ENCODE measurements at regions not wholly inside any gene's neighbourhood (a gene's known extent, or its start where the extent isn't known, plus 50 kb on each side); places are given as distances from the start of the nearest gene placed in this dataset.

GRCh38 chr2:224142397-224143312 lies 103.6 kb upstream of the SERPINE2 start:
- intact Hi-C loops (cut with DNase I), result no loop called here
- H3K27me3 ChIP-seq (ENCODE audit: insufficient read depth in 3 of 3, low read length in 2 of 3), result no peaks in the 10 kb centered on the region
- no peaks in the 10 kb centered on the region for H3K36me3 ChIP-seq (ENCODE audit: insufficient read depth in 1 of 2, low read depth in 1 of 2)
- no peaks in the 10 kb centered on the region for H3K4me1 ChIP-seq
- no peak overlapping the region for H3K27ac ChIP-seq
- ATAC-seq (no peak), DNase-seq (no peak)
- TF ChIP-seq, protein P1, sequence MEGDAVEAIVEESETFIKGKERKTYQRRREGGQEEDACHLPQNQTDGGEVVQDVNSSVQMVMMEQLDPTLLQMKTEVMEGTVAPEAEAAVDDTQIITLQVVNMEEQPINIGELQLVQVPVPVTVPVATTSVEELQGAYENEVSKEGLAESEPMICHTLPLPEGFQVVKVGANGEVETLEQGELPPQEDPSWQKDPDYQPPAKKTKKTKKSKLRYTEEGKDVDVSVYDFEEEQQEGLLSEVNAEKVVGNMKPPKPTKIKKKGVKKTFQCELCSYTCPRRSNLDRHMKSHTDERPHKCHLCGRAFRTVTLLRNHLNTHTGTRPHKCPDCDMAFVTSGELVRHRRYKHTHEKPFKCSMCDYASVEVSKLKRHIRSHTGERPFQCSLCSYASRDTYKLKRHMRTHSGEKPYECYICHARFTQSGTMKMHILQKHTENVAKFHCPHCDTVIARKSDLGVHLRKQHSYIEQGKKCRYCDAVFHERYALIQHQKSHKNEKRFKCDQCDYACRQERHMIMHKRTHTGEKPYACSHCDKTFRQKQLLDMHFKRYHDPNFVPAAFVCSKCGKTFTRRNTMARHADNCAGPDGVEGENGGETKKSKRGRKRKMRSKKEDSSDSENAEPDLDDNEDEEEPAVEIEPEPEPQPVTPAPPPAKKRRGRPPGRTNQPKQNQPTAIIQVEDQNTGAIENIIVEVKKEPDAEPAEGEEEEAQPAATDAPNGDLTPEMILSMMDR (IDR thresholded peaks at IDR 0.05), result no peak
- no peaks in the 10 kb centered on the region for H3K9me3 ChIP-seq
- WGBS, 3 donors, result 49 to 57% (median 53%) methylated on average over 4 of the region's 4 CpGs
- no peak overlapping the region for H3K4me3 ChIP-seq

GRCh38 chr2:224141304-224141703 lies 102.2 kb upstream of the SERPINE2 start:
- intact Hi-C loops (cut with DNase I), result no loop called here
- Histone ChIP-seq H3K4me1 (no peaks in the 10 kb centered on the region), H3K27ac (no peak overlapping the region), H3K4me3 (no peak overlapping the region), H3K36me3 (ENCODE audit: insufficient read depth in 1 of 2, low read depth in 1 of 2) (no peaks in the 10 kb centered on the region), H3K27me3 (ENCODE audit: insufficient read depth in 3 of 3, low read length in 2 of 3) (no peaks in the 10 kb centered on the region), H3K9me3 (no peaks in the 10 kb centered on the region)
- ATAC-seq (no peak), DNase-seq (no peak)
- 75 to 78% (median 77%) methylated on average over 4 of the region's 4 CpGs for WGBS, 3 donors
- TF ChIP-seq, protein P1 (IDR thresholded peaks at IDR 0.05), result no peak

- H3K27me3 ChIP-seq (ENCODE audit: insufficient read depth in 3 of 3, low read length in 2 of 3), result peaks cover 0 to 1% (median 0%) of the 10 kb centered on the region in 3 donors
- no peak overlapping the region for H3K27ac ChIP-seq
- H3K4me1 ChIP-seq, result no peaks in the 10 kb centered on the region
- WGBS, 3 donors, result 96 to 100% (median 99%) methylated on average over 1 of the region's 1 CpG
- H3K4me3 ChIP-seq, result no peak overlapping the region
- intact Hi-C loops (cut with DNase I), result no loop called here
- TF ChIP-seq, protein P1 (IDR thresholded peaks at IDR 0.05), result no peak
- H3K9me3 ChIP-seq, result no peaks in the 10 kb centered on the region
- no peaks in the 10 kb centered on the region for H3K36me3 ChIP-seq (ENCODE audit: insufficient read depth in 1 of 2, low read depth in 1 of 2)
- DNase-seq (no peak), ATAC-seq (no peak)
These were observed 98.1 kb upstream of the SERPINE2 start for GRCh38 chr2:224137208-224137607.

GRCh38 chr2:224136396-224136795 lies 97.3 kb upstream of the SERPINE2 start:
- Histone ChIP-seq H3K9me3 (no peaks in the 10 kb centered on the region), H3K4me1 (no peaks in the 10 kb centered on the region), H3K27ac (no peak overlapping the region), H3K4me3 (no peak overlapping the region), H3K27me3 (ENCODE audit: insufficient read depth in 3 of 3, low read length in 2 of 3) (peaks cover 0 to 2% (median 0%) of the 10 kb centered on the region in 3 donors), H3K36me3 (ENCODE audit: insufficient read depth in 1 of 2, low read depth in 1 of 2) (no peaks in the 10 kb centered on the region)
- TF ChIP-seq, protein P1 (IDR thresholded peaks at IDR 0.05), result no peak
- intact Hi-C loops (cut with DNase I), result no loop called here
- WGBS, 3 donors, result 73 to 92% (median 88%) methylated on average over 4 of the region's 4 CpGs
- no peak for DNase-seq
- ATAC-seq, result no peak

Measured in psoas muscle (tissue), 7 donors.